ENCODE measurements at regions not wholly inside any gene's neighbourhood (a gene's known extent, or its start where the extent isn't known, plus 50 kb on each side); places are given as distances from the start of the nearest gene placed in this dataset.

- 76% methylated on average over 5 of the region's 5 CpGs; no CpG with 5 or more reads in 1 of the 2 experiments for WGBS, 2 experiments (ENCODE audit: extremely low coverage in 1 of 2, insufficient coverage in 1 of 2, insufficient read length in 1 of 2, insufficient replicate concordance in 2 of 2, low coverage in 1 of 2, low lambda C conversion rate in 2 of 2, missing lambda C conversion rate in 1 of 2)
- Histone ChIP-seq H3K36me3 (ENCODE audit: control insufficient read depth in 2 of 4, insufficient read depth in 4 of 4, low read length in 3 of 4) (no peaks in the 10 kb centered on the region), H4K8ac (ENCODE audit: extremely low read depth, insufficient read depth, low read length) (no peak overlapping the region), H3K18ac (ENCODE audit: extremely low read depth, low read length) (no peak overlapping the region), H3K4ac (replicated peaks; ENCODE audit: insufficient read length, low read depth, low read length) (no peak overlapping the region), H4K5ac (ENCODE audit: insufficient read length, low read depth, low read length) (no peak overlapping the region), H3K79me2 (ENCODE audit: control insufficient read depth in 1 of 2, insufficient read depth in 2 of 2, low read length in 2 of 2) (peaks cover 5 to 41% of the 10 kb centered on the region in 2 experiments; a peak in 3 of 4 replicates), H3K4me3 (ENCODE audit: extremely low read depth in 1 of 4, insufficient read depth in 2 of 4, low read depth in 3 of 4, low read length in 4 of 4) (no peak overlapping the region), H2BK12ac (ENCODE audit: low read depth, low read length) (no peak overlapping the region), H3K14ac (ENCODE audit: insufficient read length) (no peak overlapping the region), H2BK20ac (ENCODE audit: low read length) (no peak overlapping the region), H3K9me3 (ENCODE audit: insufficient read depth in 2 of 2, low read depth in 1 of 2, low read length in 1 of 2) (no peaks in the 10 kb centered on the region), H3K27ac (ENCODE audit: low read depth, low read length) (no peak overlapping the region), H3K9ac (replicated peaks in 1 of 4; ENCODE audit: extremely low read depth in 1 of 4, low read depth in 3 of 4, low read length in 3 of 4) (no peak overlapping the region), H2BK5ac (ENCODE audit: low read depth, low read length) (no peak overlapping the region), H2BK120ac (replicated peaks; ENCODE audit: low read depth, low read length) (no peak overlapping the region), H4K20me1 (replicated peaks in 1 of 2; ENCODE audit: control insufficient read depth in 1 of 2, insufficient read depth in 2 of 2, low read length in 2 of 2) (peaks cover 0 to 3% of the 10 kb centered on the region in 2 experiments), H3K27me3 (replicated peaks in 1 of 4; ENCODE audit: control insufficient read depth in 3 of 4, extremely low read depth in 1 of 4, insufficient read depth in 3 of 4, low read length in 3 of 4) (no peaks in the 10 kb centered on the region), H3K4me2 (ENCODE audit: insufficient read depth in 1 of 2, low read depth in 2 of 2, low read length in 2 of 2) (no peak overlapping the region), H4K91ac (replicated peaks; ENCODE audit: insufficient read length, low read length) (no peak overlapping the region), H2BK15ac (ENCODE audit: low read length) (no peak overlapping the region), H3K23me2 (ENCODE audit: low read depth, low read length) (no peaks in the 10 kb centered on the region), H2AK5ac (ENCODE audit: low read depth, low read length) (no peak overlapping the region), H3K79me1 (ENCODE audit: low read depth, low read length) (peaks cover 6% of the 10 kb centered on the region), H3K56ac (replicated peaks; ENCODE audit: insufficient read length, low read depth, low read length) (no peak overlapping the region), H2AFZ (ENCODE audit: low read length) (no peak overlapping the region), H3K4me1 (replicated peaks in 1 of 4; ENCODE audit: control insufficient read depth in 3 of 4, insufficient read depth in 4 of 4, low read length in 3 of 4) (peaks cover 1 to 12% (median 9%) of the 10 kb centered on the region in 4 experiments; a peak in 6 of 7 replicates), H3K23ac (ENCODE audit: insufficient read length) (no peak overlapping the region)
- CTCF ChIA-PET (ENCODE audit: partially characterized antibody) = interaction anchor here (1.3 to 2.2 kb wide), 3 partner anchors 10 to 82 kb away, joined by 3 to 12 read pairs (median 3); no protein-coding TSS in a partner anchor
- no peak for DNase-seq (ENCODE audit: low read depth in 1 of 2, low spot score in 2 of 2)
- POLR2A ChIA-PET (ENCODE audit: partially characterized antibody) = interaction anchor here (0.7 to 0.8 kb wide), 2 partner anchors 12 to 26 kb away, joined by 3 to 6 read pairs; no protein-coding TSS in a partner anchor
- FAIRE-seq = no peak
- TF ChIP-seq CEBPB (IDR thresholded peaks at IDR 0.05; ENCODE audit: low read depth, low read length) (no peak), KDM4A (IDR thresholded peaks at IDR 0.05; ENCODE audit: low read depth, low read length, severe bottlenecking) (no peak), ATF2 (IDR thresholded peaks at IDR 0.05; ENCODE audit: low read length) (no peak), GABPA (IDR thresholded peaks at IDR 0.05; ENCODE audit: borderline replicate concordance, insufficient read depth, low read length) (no peak), GTF2F1 (IDR thresholded peaks at IDR 0.05; ENCODE audit: borderline replicate concordance, low read depth, low read length) (no peak), CTCF (IDR thresholded peaks at IDR 0.05; ENCODE audit: control extremely low read depth in 1 of 3, insufficient read depth in 1 of 3, low read depth in 1 of 3, low read length in 3 of 3) (no peak), E2F6 (IDR thresholded peaks at IDR 0.05) (no peak), FOSL1 (IDR thresholded peaks at IDR 0.05; ENCODE audit: insufficient read depth, low read depth, low read length) (no peak)
Observed at GRCh38 chr6:144347933-144348332, 62.8 kb downstream of the UTRN start.

Measured in H1 (cell line).